A673 (cell line): ENCODE measurements at regions not wholly inside any gene's neighbourhood (a gene's known extent, or its start where the extent isn't known, plus 50 kb on each side); places are given as distances from the start of the nearest gene placed in this dataset.

ENCODE experiments used
- EZH2 ChIP-seq: fragments of 200-600 bp; sonication (generic); IDR thresholded peaks from 2 replicates; pipeline ENCODE4 v1.6.1; 2017; ENCODE audit warnings: borderline replicate concordance, low read depth, mild to moderate bottlenecking, mixed read lengths, antibody characterized with exemption, low read length; ENCODE audit not compliant: poor library complexity, severe bottlenecking
- TF ChIP-seq, protein P1 (sequence below): fragments of 300-800, 200-600 bp; sonication (generic); conservative IDR thresholded peaks from 2 replicates; pipeline ENCODE4 v1.5.1; 2017; ENCODE audit warnings: low read depth, mild to moderate bottlenecking, antibody characterized with exemption, low read length, moderate library complexity, mixed read lengths

DNA sequence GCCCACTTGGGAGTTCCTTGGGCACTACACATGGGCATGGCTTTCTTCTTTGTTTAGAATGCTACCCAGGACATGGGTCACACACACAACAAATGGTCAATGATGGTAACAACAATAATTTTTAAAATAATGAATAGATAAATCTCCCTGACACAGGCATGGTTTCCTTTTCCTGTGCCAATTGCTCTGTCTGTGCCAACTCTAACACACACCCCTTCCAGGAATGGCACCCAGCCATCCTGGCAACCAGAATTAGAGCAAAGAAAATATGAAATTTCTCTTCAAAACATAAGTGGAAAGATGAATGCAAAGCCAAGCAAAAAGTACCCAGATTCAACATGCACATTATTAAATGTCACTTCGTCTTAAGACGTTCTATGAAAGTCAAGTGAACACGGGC lies 104.9 kb upstream of the SOX5 start:
- TF ChIP-seq, protein P1, sequence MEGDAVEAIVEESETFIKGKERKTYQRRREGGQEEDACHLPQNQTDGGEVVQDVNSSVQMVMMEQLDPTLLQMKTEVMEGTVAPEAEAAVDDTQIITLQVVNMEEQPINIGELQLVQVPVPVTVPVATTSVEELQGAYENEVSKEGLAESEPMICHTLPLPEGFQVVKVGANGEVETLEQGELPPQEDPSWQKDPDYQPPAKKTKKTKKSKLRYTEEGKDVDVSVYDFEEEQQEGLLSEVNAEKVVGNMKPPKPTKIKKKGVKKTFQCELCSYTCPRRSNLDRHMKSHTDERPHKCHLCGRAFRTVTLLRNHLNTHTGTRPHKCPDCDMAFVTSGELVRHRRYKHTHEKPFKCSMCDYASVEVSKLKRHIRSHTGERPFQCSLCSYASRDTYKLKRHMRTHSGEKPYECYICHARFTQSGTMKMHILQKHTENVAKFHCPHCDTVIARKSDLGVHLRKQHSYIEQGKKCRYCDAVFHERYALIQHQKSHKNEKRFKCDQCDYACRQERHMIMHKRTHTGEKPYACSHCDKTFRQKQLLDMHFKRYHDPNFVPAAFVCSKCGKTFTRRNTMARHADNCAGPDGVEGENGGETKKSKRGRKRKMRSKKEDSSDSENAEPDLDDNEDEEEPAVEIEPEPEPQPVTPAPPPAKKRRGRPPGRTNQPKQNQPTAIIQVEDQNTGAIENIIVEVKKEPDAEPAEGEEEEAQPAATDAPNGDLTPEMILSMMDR = no peak
- TF ChIP-seq EZH2 = no peak
